NCI-H774 (cell line): ENCODE measurements at regions not wholly inside any gene's neighbourhood (a gene's known extent, or its start where the extent isn't known, plus 50 kb on each side); places are given as distances from the start of the nearest gene placed in this dataset.

Source experiments
- DNase-seq: peaks from one replicate; lab custom pipeline; 2025; lab: John Stamatoyannopoulos, UW

DNA sequence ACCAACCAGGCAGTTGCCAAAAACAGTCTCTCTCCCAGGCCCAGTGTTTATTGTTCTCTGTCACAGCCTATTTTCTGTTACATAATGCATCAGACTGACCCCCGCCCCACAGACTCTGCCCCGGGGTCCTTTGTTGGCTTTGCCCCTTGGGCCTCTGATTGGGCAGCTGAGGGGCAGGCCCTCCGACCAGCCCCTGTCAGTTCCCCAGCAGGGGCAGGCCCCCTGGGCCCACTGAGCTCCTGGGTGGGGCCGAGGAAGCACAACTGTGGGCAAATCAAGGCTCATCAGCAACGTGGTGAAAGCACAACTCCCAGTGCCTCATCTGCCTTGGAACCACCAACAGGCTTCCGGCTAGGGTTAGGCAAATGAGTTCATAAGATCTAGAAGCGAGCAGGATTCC, 160.1 kb upstream of the MYCN start:
- DNase-seq = no peak

DNA sequence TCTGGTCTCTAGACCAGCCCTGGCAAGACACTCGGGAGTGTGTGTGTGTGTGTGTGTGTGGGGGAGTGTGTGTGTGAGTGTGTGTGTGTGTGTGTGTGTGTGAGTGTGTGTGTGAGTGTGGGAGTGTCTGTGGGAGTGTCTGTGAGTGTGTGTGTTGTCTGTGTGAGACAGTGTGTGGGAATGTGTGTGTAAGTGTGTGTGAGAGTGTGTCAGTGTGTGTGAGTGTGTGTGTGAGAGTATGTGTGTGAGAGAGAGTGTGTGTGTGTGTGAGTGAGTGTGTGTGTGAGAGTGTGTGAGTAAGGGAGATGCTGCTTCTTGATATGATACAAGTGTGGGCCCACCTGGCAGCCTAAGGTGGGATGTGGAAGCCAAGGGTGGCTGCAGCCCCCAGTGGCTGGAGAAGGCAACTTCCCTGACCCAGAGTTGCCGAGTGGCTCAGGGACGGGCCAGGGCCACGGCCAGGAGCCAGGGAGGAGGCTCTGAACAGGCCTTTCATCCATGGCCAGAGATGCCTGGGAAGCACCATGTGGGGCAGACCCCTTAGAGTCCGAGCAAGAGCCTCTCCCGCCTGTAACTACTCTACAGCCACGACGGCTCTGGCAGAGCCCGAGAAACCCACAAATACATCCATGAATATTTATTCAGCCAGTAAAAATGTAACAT, 159.3 kb upstream of the MYCN start:
- no peak for DNase-seq

DNA sequence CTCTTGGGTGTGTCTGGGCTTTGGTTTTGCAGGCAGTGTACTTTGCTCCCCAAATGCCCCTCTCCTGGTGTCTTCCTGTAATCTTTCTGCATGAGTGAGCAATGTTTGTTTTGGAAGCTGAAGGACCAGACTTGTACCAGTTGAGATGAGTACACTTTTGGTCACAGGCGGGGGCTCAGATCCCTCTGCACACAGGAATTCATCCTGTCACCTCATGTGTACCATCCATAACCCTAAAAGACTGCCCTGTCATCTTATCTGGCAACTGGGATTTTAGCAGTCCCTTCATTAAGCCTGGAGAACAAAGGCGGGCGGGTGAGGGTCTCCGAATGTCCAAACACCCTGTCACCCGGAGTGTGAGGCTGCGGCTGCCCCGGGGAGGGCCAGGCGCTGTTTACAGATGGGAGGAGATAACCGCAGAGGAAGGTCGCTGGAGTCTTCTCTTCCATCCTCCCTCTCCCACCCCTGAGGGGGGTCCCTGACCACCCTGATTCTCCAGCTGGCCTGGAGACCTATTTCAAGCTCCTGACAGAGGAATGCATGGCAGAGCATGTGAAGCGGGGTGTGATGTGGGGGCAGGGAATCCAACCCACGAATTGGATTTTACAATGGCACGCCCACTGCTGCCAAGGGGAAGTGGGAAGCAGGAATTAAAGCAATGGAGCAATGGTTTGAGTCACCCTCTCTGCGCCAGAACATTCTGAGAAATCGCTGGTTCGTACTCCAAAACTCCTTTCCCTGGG, 158.2 kb upstream of the MYCN start:
- DNase-seq = no peak

DNA sequence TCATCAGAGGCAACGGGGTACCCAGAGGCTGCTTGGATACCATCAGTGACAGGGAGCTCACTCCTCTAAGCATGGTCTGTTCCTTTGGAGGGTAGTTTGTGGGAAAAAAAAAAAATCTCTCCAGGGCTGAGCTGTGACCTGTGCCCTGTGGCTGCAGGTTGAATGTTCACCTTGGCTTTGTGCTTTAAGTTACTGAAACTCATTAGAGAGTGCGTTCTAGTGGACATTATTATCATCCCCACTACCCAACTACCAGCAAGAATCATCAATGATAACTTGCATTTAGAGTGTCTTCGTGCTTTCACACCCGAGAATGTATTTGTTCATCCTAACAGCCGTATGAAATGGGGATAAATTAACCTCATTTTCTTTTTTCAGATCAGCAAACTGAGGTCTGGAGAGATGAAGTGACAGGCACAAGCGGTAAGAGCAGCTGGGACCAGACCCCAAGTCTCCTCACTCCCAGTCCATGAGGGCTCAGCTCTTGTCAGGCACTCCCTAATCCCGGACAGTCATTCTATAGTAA, 157.5 kb upstream of the MYCN start:
- no peak for DNase-seq

DNA sequence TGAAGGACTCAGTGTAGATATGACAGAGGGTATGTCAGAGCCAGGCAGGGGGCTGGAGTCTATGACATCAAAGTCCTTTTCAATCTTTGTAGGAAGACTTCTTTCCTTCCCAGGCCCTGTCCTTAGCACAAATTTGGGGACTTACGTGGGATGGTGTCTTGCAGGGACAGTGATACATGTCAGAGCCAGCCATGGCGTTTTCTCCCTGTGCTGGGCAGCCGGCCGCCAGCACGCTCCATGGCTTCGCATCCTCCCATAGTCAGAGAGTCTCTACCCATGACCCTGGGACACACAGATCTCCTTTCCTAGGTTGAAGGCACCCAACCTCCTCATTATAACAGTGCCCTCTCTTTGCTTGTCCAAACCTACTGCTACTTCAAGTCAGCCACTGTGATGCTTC, 156.9 kb upstream of the MYCN start:
- DNase-seq = no peak

DNA sequence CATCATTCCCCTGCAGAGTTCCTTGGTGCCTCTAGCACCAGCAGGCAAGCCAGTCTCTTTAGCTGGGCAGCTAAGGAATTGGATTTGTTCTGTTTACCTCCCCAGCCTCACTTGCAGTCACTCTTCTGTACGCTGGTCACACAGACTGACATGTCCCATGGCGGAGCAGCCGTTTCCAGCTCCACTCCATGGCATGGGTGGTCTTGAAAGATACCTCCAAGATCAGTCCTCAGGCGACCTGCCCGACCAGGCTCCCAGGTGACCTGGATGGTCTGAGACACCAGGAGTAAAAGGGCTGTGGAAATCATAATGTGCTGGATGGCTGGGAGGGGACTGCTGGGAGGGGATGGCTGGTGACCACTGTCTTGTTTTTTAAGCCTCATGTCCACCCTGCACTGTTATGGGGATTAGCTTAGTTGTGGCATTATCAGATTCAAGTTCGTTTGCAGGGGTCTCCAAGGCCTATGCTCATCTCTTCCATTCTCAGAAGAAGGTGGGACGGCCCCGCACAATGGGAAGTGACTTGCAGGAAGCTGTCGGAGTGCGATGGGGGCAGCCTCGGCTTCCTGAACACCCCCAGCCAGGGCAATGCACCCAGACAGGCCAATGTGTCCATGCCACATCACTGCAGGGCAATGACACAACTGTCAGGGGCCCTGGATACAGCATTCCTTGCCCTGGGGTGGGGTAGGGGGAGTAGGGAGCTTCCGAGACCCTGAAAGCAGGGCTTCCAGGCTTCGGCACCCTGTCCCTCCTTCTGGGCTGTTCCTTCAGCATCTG, 156.1 kb upstream of the MYCN start:
- DNase-seq = no peak

DNA sequence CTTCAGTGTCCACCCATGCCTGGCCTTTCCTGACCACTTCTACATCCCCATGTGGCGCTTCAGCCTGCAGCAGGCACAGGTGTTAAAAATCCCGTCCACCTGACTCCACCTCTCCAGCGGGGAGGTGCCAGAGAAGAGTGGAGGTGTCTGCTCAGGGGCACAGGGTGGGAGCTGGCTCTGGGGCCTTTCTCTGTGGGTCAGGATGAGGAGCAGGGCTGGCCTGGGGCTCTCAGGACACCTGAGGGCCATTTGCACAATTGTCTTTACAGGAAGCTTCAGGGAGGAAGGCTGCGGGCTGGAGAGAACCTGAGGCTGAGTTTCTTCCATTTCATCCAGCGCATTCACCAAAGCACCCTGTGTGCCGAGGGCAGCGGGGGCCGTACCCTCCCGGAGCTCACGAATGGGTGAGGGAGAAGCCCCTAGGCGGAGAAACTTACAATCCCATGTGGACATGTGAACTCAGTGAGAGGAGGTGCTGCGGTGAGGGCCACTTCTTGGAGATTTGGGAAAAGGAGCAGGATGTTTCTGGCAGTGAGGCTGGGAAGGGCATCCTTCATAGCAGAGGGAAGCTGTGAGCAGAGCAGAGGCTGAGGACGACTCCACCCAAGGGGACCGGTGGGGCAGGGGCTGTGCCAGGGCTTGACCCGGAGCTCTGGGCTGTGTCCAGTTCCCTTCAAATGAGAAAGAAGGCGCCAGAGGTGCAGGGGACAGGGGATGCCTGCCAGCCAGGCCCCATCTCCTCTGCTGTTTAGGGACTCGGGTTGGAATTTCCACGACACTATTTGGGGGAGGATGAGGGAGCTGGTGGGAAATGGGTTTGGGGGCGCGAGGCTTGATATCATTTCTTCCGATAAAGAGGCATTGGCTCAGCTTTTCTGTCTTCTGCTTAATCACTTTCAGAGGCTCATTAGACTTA, 155.2 kb upstream of the MYCN start:
- no peak for DNase-seq

DNA sequence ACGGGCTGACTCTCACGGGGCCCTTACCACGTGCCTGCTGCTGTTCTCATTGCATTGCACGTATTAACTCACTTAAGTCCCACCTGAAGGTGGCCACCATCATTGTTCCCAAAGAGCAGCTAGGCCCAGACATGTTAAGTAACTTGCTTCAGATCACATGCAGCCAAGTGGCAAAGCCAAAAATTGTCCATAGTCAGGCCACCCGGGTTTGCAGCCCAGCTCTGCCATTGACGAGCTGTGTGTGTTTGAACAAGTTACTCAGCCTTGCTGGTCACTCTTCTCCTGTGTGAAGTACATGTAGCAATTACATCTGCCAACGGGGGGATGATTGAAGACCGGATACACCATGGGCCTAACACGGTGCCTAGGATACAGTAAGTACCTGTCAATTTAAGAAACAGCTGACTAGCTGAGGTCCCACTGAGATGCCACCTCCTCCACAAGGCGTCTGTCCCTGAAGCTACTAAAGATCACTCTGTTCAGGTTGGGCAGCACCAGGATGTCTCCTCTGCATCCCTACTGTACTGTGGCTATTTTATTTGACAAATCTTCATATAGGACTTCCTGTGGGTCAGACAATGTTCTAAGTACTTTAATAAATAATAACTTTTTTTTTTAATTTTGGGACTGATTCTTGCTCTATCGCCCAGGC, 154.2 kb upstream of the MYCN start:
- no peak for DNase-seq

DNA sequence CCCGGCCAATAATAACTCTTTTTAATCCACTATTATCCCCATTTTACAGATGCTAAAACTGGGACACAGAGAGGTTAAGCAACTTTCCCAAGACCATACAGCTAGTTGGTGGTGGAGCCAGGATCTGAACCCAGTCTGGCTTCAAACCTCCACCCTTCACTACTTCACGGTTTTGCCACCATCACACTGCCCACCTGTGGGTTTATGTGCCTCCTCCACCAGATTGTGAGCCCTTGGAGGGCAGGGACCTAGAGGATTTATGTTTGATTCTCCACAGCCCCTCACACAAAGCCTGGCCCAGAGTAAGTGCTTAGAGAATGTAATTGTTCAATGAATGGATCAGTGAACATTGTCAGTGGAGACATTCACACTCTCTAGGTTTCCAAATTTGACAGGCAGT, 153.4 kb upstream of the MYCN start:
- DNase-seq = no peak

DNA sequence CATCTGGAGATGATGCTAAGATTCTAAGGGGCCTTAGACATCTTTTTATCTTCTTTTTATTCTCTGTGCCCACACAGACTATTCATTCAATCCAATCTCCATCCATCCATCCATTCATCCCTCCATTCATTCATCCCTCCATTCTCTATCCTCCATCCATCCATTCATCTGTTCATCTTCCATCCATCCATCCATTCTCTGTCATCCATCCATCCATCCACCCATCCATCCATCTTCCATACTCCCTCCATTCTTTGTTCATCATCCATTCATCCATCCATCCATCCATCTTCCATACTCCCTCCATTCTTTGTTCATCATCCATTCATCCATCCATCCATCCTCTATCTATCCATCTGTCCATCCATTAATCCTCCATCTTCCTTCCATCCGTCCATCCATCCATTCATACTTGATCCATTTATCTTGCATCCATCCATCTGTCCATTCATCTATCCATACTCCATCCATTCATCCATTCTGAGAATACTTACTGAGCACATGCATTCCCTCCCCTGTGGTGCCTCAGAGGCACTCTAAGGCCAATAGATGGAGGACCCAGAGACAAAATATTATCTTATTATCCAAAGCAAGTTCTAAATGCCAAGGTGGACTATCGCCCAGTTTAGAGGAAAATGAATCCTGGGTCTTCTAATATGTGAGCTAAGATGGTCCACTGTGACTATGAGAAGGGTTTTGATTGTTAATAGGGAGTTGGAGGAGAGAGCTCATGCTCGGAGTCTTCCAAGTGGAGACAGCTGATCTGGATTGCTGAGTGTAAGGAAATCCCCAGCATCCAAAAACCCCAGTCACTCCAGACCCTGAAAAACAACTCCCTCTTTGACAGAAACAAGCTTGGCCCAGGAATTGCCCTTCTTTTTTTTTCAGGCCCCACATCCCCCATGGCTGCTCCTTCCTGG, 152.6 kb upstream of the MYCN start:
- no peak for DNase-seq

DNA sequence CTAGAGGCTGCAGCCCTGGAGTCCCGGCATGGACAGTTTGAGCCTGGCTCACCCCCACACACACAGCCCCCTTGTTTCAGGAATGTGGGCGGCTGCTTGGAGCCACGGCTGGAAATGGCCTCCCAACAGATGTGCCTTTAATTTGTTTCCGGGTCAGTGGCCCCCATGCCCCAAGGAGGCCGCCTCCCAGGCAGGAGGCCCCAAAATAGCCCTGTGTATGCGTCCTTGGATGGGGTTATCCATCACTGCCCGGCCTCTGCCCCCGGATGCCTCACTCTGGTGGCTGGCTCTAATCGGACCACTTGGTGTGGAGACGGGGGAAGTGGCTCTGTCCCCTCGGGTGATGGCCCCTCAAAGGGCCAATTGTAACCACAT, 151.9 kb upstream of the MYCN start:
- no peak for DNase-seq

DNA sequence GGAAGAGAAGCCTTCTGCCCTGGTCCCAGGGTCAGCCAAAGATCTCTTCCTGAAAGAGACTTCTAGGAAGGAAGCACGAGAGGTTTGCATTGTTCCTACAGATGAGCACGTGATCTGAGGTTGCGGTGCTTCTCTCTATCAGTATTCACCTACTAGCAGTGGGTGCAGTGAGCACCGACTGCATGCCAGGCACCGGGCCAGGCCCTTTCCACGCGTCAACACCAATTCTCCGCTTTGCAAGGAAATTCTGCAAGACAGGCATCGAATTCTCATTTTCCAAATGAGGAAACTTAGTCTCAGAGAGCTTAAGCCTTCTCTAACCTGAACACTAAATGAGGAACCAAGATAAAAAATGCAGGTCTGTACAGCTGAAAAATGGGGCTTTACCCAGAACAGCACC, 151.5 kb upstream of the MYCN start:
- DNase-seq = no peak

DNA sequence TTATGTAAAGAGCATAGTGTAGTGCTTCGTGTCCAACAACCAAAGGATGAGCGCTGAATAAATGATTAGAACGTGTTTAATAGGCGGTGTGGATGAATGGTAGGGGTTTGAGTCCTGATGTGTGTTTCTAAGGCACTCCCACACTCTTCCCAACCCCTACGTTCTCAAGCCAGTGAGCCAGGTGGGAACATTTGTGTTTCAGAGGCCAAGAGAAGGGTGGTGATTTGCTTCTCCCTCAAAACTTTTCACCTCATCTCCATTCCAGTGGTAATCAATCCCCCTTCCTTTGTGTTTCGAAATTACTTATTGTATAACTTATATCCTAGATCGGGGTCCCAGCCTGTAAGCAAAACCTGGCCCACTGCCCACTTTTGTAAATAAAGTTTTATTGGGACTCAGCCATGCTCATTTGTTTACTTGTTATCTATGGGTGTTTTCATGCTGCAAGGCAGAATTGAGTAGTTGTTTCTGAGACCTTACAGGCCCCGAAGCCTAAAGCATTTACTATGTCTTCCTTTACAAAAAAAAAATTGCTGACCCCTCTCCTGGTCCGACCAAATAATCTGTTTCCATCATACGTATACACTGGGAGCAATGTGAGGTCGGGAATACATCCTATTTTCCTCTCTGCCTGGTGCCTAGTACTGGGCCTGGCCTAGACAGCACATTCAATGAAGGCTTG, 150.8 kb upstream of the MYCN start:
- DNase-seq = no peak

DNA sequence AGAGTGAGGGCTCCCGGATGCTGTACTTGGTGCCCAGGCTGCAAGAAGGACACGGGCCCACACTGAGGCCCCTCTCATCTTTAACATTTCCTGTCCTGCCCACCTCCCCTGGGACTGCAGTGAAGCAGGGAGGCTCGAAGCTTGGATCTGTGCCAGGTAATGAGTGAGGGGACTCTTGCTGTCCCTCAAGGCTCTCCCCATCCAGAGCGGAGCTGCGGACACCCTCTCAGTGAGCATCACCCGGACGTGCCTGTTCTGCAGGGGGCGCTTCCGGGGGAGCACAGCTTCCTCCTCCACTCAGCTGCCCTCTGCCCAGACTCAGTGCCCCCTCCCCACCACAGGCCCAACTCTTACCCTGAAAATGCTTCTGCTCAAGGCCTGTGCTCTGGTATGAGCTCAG, 150.0 kb upstream of the MYCN start:
- DNase-seq = no peak

DNA sequence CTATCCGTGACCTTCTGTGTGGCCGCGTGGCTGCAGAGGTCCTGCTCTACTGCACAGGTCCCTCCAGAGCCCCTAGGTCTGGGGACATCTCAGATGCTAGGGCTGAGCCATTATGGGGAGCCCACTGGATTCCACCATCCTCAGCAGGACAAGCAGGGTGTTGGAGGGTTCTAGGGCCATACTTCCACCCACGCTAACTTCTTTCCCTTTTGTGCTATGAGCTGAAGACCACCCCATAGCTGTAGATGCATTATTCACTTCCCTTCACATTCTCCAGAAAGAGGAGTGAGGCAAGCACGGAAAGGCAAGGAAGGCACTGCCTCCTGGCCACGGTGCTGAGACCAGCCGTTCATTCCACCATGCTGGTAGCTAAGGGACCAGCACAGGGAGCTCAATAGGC, 149.5 kb upstream of the MYCN start:
- DNase-seq = no peak

DNA sequence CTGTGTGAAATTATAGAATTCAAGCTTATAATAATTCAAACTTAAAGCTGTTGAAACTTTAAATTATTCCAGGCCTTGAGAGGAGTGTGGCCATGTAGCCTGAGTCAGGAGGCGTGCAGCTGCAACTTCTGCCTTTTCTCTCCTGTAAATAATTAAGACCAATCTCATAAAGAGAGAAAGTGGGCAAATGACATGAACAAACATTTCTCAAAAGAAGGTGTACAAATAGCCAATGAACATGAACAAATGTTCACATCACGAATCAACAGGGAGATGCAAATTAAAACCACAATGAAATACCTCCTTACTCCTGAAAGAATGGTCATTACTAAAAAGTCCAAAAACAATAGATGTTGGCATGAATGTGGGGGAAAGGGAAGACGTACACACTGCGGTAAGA, 149.1 kb upstream of the MYCN start:
- no peak for DNase-seq

DNA sequence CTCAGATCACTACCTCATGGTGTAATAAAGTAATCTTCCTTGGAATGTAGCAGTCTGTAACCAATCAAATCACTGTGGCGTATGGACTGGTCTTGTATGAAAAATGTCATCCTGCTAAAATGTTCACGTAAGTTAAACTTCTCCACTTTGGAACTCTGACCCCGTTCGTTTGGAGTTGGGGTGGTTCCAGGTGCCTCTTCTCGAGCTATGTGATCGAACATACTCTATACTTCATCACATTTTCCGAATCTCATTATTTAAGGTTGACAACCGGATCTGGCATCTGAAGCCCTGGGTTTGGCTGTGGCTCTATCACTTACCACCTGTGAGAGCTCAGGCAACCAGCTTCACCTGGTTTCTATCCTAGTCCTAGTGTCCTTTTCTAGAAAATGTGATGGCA, 148.0 kb upstream of the MYCN start:
- no peak for DNase-seq

DNA sequence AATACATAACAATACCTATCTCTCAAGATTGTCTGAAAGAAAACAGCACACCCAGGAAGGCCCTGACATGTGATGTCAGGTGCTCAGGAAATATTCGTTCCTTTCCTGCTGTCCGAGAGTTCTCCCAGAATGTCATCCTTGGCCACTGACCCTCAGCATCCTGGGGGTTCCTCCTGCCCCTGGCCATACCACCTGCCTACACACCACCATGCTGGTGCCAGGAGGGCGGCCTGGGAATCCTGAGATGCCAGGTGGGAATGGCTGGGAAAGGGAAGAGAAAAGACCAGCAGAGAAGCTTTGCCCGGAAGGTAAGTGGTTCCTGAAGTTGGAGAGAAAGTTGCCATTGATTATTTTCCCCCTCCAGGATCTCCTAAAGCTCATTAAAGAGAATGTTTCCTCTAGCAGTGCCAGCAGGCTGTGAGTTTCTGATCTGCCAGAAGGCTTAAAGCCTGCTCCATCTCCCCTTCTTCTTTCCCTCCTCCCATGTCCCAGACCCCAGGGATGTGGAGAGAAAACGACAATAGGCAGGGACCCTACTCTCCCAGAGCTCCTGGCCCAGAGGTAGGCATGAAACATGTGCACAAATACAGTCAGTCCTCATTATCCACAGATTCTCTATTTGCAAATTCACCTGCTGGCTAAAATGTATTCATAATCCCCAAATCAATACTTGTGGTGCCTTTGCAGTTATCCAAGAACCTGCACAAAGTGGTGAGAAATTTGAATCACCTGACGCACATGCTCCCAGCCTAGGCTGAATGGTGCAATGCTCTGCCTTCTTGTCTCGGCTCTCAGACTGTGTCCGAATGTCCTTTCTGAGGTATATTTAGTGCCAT, 147.1 kb upstream of the MYCN start:
- no peak for DNase-seq

DNA sequence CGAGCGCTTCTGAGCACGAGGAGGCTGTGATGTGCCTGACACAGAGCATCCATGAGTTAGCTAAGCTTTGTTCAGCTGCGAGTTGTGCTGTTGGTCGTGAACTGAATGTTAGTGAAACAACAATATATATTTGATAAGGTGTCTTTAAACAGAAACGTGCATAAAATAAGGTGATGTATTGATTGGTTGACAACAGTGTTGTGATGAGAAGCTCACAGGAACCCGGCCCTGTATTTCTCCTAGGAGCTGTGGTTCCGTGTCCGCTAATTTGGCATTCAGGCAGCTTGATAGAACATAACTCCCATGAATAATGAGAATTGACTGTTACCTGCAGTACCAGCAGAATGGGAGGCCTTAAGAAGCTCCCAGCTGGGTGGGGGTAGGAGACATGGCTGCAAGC, 146.4 kb upstream of the MYCN start:
- DNase-seq = no peak
